T-helper 1 cell (primary cell): ENCODE measurements at regions not wholly inside any gene's neighbourhood (a gene's known extent, or its start where the extent isn't known, plus 50 kb on each side); places are given as distances from the start of the nearest gene placed in this dataset.
"Not testable (repeated sequence)": the region's sequence is repeated elsewhere in the genome, so short reads cannot be mapped to it uniquely, and the experiment has no call there.

ENCODE experiments used
- DNase-seq, 5 donors: peaks; one replicate each; pipeline ENCODE4 v3.0.0-alpha.2; 2012 to 2020

DNA sequence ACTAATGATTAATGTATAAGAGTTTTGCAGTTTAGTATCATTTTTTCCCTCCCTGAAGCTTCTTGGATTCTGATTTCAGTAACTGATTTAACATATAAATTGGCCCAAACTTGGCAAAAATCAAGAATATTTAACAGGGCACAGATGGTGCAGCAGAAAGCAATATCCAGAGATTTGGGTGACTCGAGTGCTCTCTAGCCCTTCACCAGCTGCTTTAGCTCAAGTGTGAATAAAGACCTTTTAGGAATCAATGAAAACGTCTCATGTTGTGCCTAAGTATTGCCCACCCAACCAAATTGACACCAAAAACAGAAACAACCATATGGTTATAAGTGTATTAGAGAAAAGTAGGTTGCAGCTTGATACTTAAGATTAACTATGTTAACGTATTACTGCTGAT lies 933.4 kb upstream of the PTPRD start:
- DNase-seq = no peak

- DNase-seq = no peak
These were observed 936.6 kb upstream of the PTPRD start for GRCh38 chr9:11549311-11549794.

GRCh38 chr9:11551106-11551505 lies 938.3 kb upstream of the PTPRD start:
- no peak for DNase-seq

GRCh38 chr9:11558043-11558442 lies 945.2 kb upstream of the PTPRD start:
- no peak for DNase-seq

- no peak for DNase-seq
These were observed 946.4 kb upstream of the PTPRD start for GRCh38 chr9:11559001-11559776.

DNA sequence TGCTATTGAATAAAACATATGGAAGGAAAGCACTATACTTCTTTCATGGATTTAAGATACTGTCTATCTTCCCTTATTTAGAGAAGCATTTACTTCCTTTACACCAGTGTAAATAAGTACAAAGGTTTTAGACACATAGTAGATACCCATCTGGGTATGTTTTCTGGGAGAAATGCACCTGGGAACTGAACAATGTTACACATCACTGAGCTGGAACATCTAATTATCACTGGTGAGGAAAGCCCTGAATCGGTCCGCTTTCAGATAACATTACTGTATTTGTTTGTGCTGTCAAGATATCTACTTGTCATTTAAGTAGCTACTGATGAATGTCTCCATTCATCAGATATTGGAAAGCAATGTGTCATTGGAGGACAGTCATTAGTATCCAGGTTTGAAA lies 964.7 kb upstream of the PTPRD start:
- no peak for DNase-seq

- no peak for DNase-seq
These were observed 983.0 kb upstream of the PTPRD start for GRCh38 chr9:11595756-11596155.

GRCh38 chr9:11618241-11618805 lies 1005.5 kb upstream of the PTPRD start:
- no peak for DNase-seq

GRCh38 chr9:11632691-11633090 lies 1019.9 kb upstream of the PTPRD start:
- DNase-seq = no peak

GRCh38 chr9:11646831-11647230 lies 1034.0 kb upstream of the PTPRD start:
- no peak for DNase-seq

GRCh38 chr9:11653867-11654266 lies 1039.3 kb upstream of the TYRP1 start:
- DNase-seq = no peak

DNA sequence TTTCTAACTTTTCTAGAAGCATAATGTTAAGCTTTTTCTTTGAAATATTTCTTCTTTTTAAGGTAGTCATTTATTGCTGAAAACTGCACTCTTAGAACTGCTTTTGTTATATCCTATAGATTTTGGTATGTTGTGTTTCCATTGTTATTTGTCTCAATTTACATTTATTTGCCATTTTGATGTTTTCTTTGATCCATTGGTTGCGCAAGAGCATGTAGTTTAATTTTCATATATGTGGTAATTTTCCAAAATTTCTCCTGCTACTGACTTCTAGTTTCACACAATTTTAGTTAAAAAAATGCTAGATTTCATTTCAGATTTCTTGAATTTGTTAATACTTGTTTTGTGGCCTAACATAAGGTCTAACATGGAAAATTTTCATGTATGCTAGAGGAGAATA lies 1029.3 kb upstream of the TYRP1 start:
- no peak for DNase-seq

- DNase-seq = no peak
These were observed 1016.4 kb upstream of the TYRP1 start for GRCh38 chr9:11676821-11677220.

DNA sequence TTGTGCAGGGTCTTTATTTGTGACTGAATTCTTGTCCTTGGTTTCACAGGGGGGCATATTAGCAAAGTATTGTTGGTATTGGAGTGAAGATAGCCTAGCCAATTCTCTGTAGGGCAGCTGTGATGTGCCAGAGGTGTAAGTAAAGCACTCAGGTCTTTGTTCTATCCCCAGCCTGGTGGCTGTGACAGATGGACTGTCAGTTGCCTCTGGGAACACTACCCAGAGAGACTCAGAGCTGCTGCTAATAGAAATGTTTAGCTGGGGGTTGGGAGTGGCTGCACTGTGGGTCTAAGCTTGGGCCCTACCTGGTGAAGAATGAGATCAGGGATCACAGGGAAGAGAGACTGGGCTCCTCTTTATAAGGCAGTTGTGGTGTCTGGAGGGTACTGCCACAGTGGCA lies 1006.5 kb upstream of the TYRP1 start:
- no peak for DNase-seq

GRCh38 chr9:11697126-11697525 lies 996.1 kb upstream of the TYRP1 start:
- no peak for DNase-seq

GRCh38 chr9:11701706-11702105 lies 991.5 kb upstream of the TYRP1 start:
- no peak for DNase-seq

DNA sequence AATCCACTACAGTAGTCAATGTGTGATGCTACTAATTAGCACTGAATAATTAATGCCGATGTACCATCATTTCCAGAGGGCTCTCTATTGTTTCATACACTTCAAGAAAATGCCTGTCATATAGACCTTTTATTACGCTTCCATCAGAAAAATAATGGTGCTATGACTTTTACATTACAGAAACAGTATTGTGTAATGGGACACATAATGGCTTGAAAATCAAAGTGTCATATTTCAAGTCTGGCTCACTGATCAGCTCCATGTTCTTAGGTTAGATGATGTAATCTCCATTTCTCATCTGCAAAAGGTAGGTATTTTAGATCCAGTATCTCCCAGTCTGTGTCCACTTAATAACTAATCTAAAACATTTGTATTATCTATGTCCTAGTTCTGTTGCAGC lies 990.6 kb upstream of the TYRP1 start:
- DNase-seq = no peak

DNA sequence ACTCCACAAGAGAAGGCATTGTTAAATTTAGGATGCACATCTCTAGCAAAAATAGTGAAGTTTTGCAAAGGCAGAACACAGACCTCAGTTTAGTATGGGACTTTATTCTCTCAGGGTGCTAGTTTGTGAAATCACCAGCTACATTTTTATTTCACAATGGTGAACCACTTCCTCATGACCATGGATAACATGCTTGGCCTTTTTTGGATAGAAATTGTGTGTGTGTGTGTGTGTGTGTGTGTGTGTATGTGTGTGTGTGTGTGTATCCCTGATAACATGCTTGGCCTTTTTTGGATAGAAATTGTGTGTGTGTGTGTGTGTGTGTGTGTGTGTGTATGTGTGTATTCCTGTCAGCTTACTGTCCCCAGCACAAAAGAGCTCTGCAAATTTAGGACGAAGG lies 989.0 kb upstream of the TYRP1 start:
- not testable (repeated sequence) for DNase-seq

DNA sequence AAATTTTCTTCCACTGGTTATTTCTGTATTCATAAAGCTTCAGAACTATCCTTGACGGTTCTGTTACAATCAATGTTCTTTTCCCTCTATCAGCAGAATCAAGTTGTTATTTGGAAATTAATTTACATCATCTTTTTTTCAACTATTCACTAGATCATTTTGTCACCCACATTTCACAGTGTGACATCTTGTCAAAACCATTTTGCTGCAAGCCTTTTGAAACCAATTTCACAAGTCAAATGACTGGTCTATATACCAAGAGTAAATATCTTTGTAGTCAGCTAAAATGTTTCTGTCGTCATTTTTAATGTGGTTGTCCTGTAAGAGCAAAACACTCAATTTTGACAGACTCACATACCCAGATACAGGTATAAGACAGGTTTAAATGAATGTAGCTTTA lies 984.3 kb upstream of the TYRP1 start:
- DNase-seq = no peak

- DNase-seq = no peak
These were observed 983.6 kb upstream of the TYRP1 start for GRCh38 chr9:11709567-11709966.

GRCh38 chr9:11713077-11713476 lies 980.1 kb upstream of the TYRP1 start:
- no peak for DNase-seq

DNA sequence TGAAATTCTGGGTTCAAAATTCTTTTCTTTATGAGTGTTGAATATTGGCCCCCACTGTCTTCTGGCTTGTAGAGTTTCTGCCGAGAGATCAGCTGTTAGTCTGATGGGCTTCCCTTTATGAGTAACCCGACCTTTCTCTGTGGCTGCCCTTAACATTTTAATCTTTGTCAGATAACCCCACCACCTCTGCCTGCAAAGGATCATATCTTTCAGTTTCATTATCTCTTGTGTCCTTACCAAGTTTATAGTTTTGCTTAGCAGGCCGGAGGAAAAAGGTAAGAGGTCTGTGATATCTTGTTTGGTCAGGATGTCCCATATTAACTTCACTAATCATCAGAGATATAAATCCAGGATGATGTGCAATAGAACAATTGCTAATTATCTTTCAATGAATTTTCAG lies 970.2 kb upstream of the TYRP1 start:
- DNase-seq = no peak

DNA sequence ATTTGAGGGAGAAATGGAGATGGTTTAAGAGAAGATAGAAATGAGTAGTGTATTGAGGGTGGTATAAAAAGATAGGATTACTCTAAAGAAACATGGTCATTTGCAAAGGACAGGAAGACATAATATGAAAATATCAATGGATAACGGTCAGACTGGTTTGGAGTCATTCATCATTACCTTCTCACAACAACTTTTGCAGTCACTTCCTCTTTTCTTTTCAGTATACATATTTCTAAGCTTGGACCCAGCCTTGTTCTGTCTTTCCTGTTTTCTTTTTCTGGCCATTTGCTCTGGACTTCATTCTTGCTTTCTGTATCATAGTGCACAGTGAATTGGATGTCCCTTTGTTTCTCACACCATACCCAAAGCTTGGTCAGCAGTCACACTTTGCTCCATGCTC lies 966.5 kb upstream of the TYRP1 start:
- DNase-seq = no peak

- DNase-seq = no peak
These were observed 957.8 kb upstream of the TYRP1 start for GRCh38 chr9:11735391-11735790.

DNA sequence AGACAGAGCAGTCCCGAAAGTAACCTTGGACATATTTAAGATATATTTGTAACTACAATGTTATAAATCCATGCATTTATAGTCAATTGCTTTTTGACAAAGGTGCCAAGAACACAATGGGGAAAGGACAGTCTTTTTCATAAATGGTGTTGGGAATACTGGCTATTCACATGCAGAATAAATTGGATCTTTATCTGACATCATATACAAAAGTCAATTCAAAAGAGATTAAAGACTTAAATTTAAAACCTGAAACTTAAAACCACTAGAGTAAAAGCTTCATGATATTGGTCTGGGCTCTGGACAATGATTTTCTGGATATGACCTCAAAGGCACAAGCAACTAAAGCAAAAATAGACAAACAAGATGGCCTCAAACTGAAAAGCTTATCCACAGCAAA lies 950.7 kb upstream of the TYRP1 start:
- no peak for DNase-seq
